HCT116 (cell line): ENCODE measurements at regions not wholly inside any gene's neighbourhood (a gene's known extent, or its start where the extent isn't known, plus 50 kb on each side); places are given as distances from the start of the nearest gene placed in this dataset.

Experiments
- ATAC-seq: fragments of 200-7000 bp; cut with Tn5 transposase; 2 replicates; pipeline ENCODE4 v1.9.1; 2020; ENCODE audit warnings: mild to moderate bottlenecking, moderate library complexity
- BruUV-seq: library from RNA; stranded (reverse); fragments of 400-500 nt; replicated peaks from 2 replicates; lab custom pipeline; 2021; lab: Mats Ljungman, UMichigan
- CTCF ChIA-PET: fragments of 300-600 bp; sonication (Branson Sonifier 250); formaldehyde crosslinking; loops from one replicate; lab custom pipeline; 2021; ENCODE audit warnings: antibody characterized with exemption; lab: Charles Lee
- POLR2A ChIA-PET: fragments of 300-600, 350-600 bp; sonication (Branson Sonifier 250); formaldehyde crosslinking; loops from one replicate; lab custom pipeline; 2021; ENCODE audit warnings: antibody characterized with exemption; lab: Charles Lee
- RAD21 ChIA-PET, 2 experiments: fragments of 300-600 bp; sonication (Branson Sonifier 250); formaldehyde crosslinking; loops; one replicate each; lab custom pipeline; 2023; ENCODE audit warnings: low total read pairs in 2 of 2; ENCODE audit not compliant: uncharacterized antibody in 2 of 2, unreplicated experiment in 2 of 2, low non-redundant PET in 1 of 2; lab: Charles Lee
- DNase-seq: peaks from one replicate; pipeline ENCODE4 v3.0.0-alpha.2; 2010; ENCODE audit warnings: low read depth, low spot score
- H2AFZ ChIP-seq: fragments of 200-600 bp; shearing (Covaris generic), sonication (generic); 2 replicates; pipeline ENCODE4 v1.6.1; 2017; ENCODE audit warnings: low read depth, mixed run types, mixed read lengths, antibody characterized with exemption, low read length; ENCODE audit not compliant: poor library complexity, severe bottlenecking
- H3K27ac ChIP-seq: 2 replicates; pipeline ENCODE4 v1.5.1; 2012; ENCODE audit warnings: low read depth, low read length
- H3K27me3 ChIP-seq: fragments of 200-600 bp; sonication (generic); 2 replicates; pipeline ENCODE4 v1.6.1; 2016; ENCODE audit warnings: mixed run types, low read length, mixed read lengths; ENCODE audit not compliant: insufficient read depth
- H3K36me3 ChIP-seq, 2 experiments: fragments of 200-500 bp in 1 of 2; fragments of 200-600 bp in 1 of 2; sonication (Bioruptor generic) in 1 of 2; sonication (generic) in 1 of 2; 2 replicates each; pipeline versions ENCODE4 v1.5.1 to v1.6.1; 2014 to 2016; ENCODE audit warnings: low read length in 2 of 2, inconsistent platforms in 1 of 2, mixed read lengths in 1 of 2, mixed run types in 1 of 2; ENCODE audit not compliant: insufficient read depth in 2 of 2, control insufficient read depth in 1 of 2
- H3K4me1 ChIP-seq, 2 experiments: fragments of 200-600 bp in 1 of 2; sonication (generic) in 1 of 2; 2 replicates each; pipeline versions ENCODE4 v1.5.1 to v1.6.1; 2012 to 2017; ENCODE audit warnings: low read length in 2 of 2, inconsistent platforms in 1 of 2, mild to moderate bottlenecking in 1 of 2, mixed read lengths in 1 of 2, mixed run types in 1 of 2, moderate library complexity in 1 of 2; ENCODE audit not compliant: insufficient read depth in 2 of 2, control insufficient read depth in 1 of 2
- H3K4me2 ChIP-seq: fragments of 200-600 bp; sonication (generic); 2 replicates; pipeline ENCODE4 v1.6.1; 2017; ENCODE audit warnings: mixed run types, low read length, mixed read lengths
- H3K4me3 ChIP-seq, 2 experiments: fragments of 200-600 bp in 1 of 2; sonication (generic) in 1 of 2; replicated peaks in 1 of 2; 2 replicates each; pipeline ENCODE4 v1.5.1; 2011 to 2016; ENCODE audit warnings: low read length in 2 of 2, control low read depth in 1 of 2, low read depth in 1 of 2, mild to moderate bottlenecking in 1 of 2, mixed read lengths in 1 of 2, mixed run types in 1 of 2
- H3K79me2 ChIP-seq: fragments of 200-600 bp; sonication (generic); 2 replicates; pipeline ENCODE4 v1.6.1; 2017; ENCODE audit warnings: mild to moderate bottlenecking, mixed run types, low read length, moderate library complexity, mixed read lengths; ENCODE audit not compliant: insufficient read depth
- H3K9ac ChIP-seq: fragments of 200-600 bp; sonication (generic); 2 replicates; pipeline ENCODE4 v1.6.1; 2016; ENCODE audit warnings: low read length, mixed read lengths
- H3K9me2 ChIP-seq: fragments of 200-600 bp; sonication (generic), shearing (Covaris generic); 2 replicates; pipeline ENCODE4 v1.6.1; 2017; ENCODE audit warnings: mixed run types, mild to moderate bottlenecking, moderate library complexity; ENCODE audit not compliant: insufficient read depth
- H3K9me3 ChIP-seq, 2 experiments: fragments of 200-500 bp in 1 of 2; fragments of 200-600 bp in 1 of 2; sonication (Bioruptor generic) in 1 of 2; sonication (generic) in 1 of 2; 2 replicates each; pipeline ENCODE4 v1.6.1; 2014 to 2017; ENCODE audit warnings: low read length in 2 of 2, mixed read lengths in 2 of 2, inconsistent platforms in 1 of 2, low read depth in 1 of 2, mild to moderate bottlenecking in 1 of 2, mixed run types in 1 of 2, moderate library complexity in 1 of 2; ENCODE audit not compliant: control insufficient read depth in 1 of 2, insufficient read depth in 1 of 2
- H4K20me1 ChIP-seq: fragments of 200-600 bp; sonication (generic), shearing (Covaris generic); 2 replicates; pipeline ENCODE4 v1.6.1; 2017; ENCODE audit warnings: mixed run types, mild to moderate bottlenecking, moderate library complexity; ENCODE audit not compliant: insufficient read depth
- CTCF ChIP-seq, 3 experiments: fragments of 200-600 bp in 1 of 3; sonication (generic) in 1 of 3; IDR thresholded peaks in 2 of 3; conservative IDR thresholded peaks in 1 of 3; 2 replicates each; pipeline ENCODE4 v1.5.1; 2012 to 2017; ENCODE audit warnings: low read depth in 2 of 3, low read length in 2 of 3, antibody characterized with exemption in 1 of 3, borderline replicate concordance in 1 of 3, control low read depth in 1 of 3, mild to moderate bottlenecking in 1 of 3, mixed read lengths in 1 of 3, mixed run types in 1 of 3, moderate library complexity in 1 of 3; ENCODE audit not compliant: insufficient read depth in 1 of 3
- EZH2phosphoT487 ChIP-seq: fragments of 200-600 bp; IDR thresholded peaks from 2 replicates; pipeline ENCODE4 v1.6.1; 2018; ENCODE audit warnings: antibody characterized with exemption, borderline replicate concordance
- JUND ChIP-seq: IDR thresholded peaks from 2 replicates; pipeline ENCODE4 v1.6.1; 2012
- POLR2A ChIP-seq: IDR thresholded peaks from 2 replicates; pipeline ENCODE4 v1.7.0; 2011; ENCODE audit warnings: borderline replicate concordance; ENCODE audit not compliant: insufficient read depth, insufficient read length; ENCODE audit errors: extremely low read depth
- POLR2AphosphoS5 ChIP-seq: IDR thresholded peaks from 2 replicates; pipeline ENCODE4 v1.6.1; 2011; ENCODE audit warnings: mild to moderate bottlenecking, low read depth, low read length, moderate library complexity
- REST ChIP-seq: IDR thresholded peaks from 2 replicates; pipeline ENCODE4 v1.6.1; 2012; ENCODE audit warnings: low read depth
- intact Hi-C: fragments of 100-400 bp; cut with micrococcal nuclease; formaldehyde crosslinking; loops from 2 replicates; pipeline ENCODE4 v1.10.0; 2022
- TF ChIP-seq, protein P1 (sequence below): IDR thresholded peaks from 2 replicates; pipeline ENCODE4 v1.6.1; 2012

GRCh38 chr2:128410758-128411215 lies 92.1 kb upstream of the HS6ST1 start:
- Histone ChIP-seq H3K4me1 (no peaks in the 10 kb centered on the region; a peak in 1 of 4 replicates), H3K9ac (no peak overlapping the region), H3K79me2 (no peaks in the 10 kb centered on the region), H3K4me3 (no peak overlapping the region), H3K9me2 (no peaks in the 10 kb centered on the region), H3K4me2 (no peak overlapping the region), H2AFZ (no peak overlapping the region), H3K27ac (no peak overlapping the region), H4K20me1 (no peaks in the 10 kb centered on the region), H3K9me3 (no peaks in the 10 kb centered on the region), H3K36me3 (no peaks in the 10 kb centered on the region), H3K27me3 (no peaks in the 10 kb centered on the region)
- DNase-seq (no peak), ATAC-seq (no peak)
- no TSS peak for BruUV-seq
- RAD21 ChIA-PET, result no interaction called here
- intact Hi-C loops, result no loop called here
- POLR2A ChIA-PET, result no interaction called here
- no peak for TF ChIP-seq CTCF (IDR thresholded peaks at IDR 0.05 in 2 of 3, conservative IDR thresholded peaks at IDR 0.05 in 1 of 3; ENCODE audit: borderline replicate concordance in 1 of 3, insufficient read depth in 1 of 3, low read depth in 2 of 3, low read length in 2 of 3)
- no peak for TF ChIP-seq POLR2AphosphoS5
- TF ChIP-seq REST, result no peak
- TF ChIP-seq, protein P1, sequence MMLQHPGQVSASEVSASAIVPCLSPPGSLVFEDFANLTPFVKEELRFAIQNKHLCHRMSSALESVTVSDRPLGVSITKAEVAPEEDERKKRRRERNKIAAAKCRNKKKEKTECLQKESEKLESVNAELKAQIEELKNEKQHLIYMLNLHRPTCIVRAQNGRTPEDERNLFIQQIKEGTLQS, result no peak
- TF ChIP-seq POLR2A, result no peak
- TF ChIP-seq JUND, result no peak
- TF ChIP-seq EZH2phosphoT487, result no peak
- CTCF ChIA-PET, result no interaction called here
